Lower lobe of right lung (tissue), 2 donors: ENCODE measurements at regions not wholly inside any gene's neighbourhood (a gene's known extent, or its start where the extent isn't known, plus 50 kb on each side); places are given as distances from the start of the nearest gene placed in this dataset.
A peak's percentile ranks its signal among the peaks of the same experiment; 100 is the strongest.

Experiments used
- ATAC-seq, 2 donors: fragments of 200-7000 bp; cut with Tn5 transposase; one replicate each; pipeline ENCODE4 v1.9.1; 2020 to 2022; ENCODE audit warnings: mild to moderate bottlenecking in 2 of 2, moderate library complexity in 2 of 2
- DNase-seq: peaks from one replicate; pipeline ENCODE4 v3.0.0-alpha.2; 2020
- H3K27ac ChIP-seq: fragments of 200-600 bp; one replicate; pipeline ENCODE4 v1.8.0; 2022
- H3K27me3 ChIP-seq: fragments of 200-600 bp; one replicate; pipeline ENCODE4 v1.8.0; 2022; ENCODE audit warnings: low read depth
- H3K36me3 ChIP-seq: fragments of 200-600 bp; one replicate; pipeline ENCODE4 v1.8.0; 2022; ENCODE audit warnings: mild to moderate bottlenecking
- H3K4me1 ChIP-seq: fragments of 200-600 bp; one replicate; pipeline ENCODE4 v1.8.0; 2022
- H3K4me3 ChIP-seq: fragments of 200-600 bp; one replicate; pipeline ENCODE4 v1.8.0; 2022; ENCODE audit warnings: mild to moderate bottlenecking
- H3K9me3 ChIP-seq: fragments of 200-600 bp; one replicate; pipeline ENCODE4 v1.8.0; 2022
- CTCF ChIP-seq: fragments of 200-600 bp; IDR thresholded peaks from one replicate; pipeline ENCODE4 v1.8.0; 2022; ENCODE audit warnings: antibody characterized with exemption, mild to moderate bottlenecking
- intact Hi-C: fragments of 100-400 bp; cut with DNase I; formaldehyde crosslinking; loops from one replicate; pipeline ENCODE4 v1.11.0; 2022
- donor health status: DM: no; HTN: yes; CAD: no; lungs with severe emphysema.

DNA sequence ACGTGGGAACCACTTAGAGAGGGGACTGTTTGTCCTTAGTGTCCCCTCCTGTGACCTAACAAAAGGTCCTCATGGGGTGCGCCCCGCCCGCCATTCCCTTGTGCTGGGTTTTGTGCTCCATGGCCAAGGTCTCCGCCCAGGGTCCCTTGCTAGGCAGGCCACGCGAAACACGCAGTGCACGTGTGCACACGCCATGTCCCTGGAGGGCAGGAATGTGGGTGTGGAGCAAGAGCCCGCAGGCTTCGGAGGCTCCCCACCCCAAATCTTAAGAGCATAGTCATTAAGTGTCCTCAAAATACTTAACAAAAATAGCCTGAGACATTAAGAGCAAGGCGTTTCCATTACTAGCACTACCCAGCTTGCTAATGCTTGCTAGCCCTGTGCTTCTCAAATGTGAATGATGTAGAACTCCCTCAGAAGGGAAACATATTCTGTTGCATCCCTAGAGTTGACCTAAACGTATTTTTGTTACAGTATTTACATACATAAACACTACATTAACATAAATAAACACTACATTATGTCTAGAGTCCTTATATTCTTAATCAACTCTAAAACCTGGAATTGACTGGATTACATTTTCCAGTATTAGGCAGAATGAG, 117.6 kb upstream of the APCDD1 start:
- peak overlapping the region; percentile 60 for H3K27ac ChIP-seq
- no peak for TF ChIP-seq CTCF
- DNase-seq, result peak; percentile 88
- no peaks in the 10 kb centered on the region for H3K36me3 ChIP-seq
- intact Hi-C loops, result no loop called here
- H3K9me3 ChIP-seq, result no peaks in the 10 kb centered on the region
- H3K4me3 ChIP-seq, result no peak overlapping the region
- ATAC-seq, result peak; percentile 97
- H3K4me1 ChIP-seq, result peaks cover 9% of the 10 kb centered on the region
- no peaks in the 10 kb centered on the region for H3K27me3 ChIP-seq

DNA sequence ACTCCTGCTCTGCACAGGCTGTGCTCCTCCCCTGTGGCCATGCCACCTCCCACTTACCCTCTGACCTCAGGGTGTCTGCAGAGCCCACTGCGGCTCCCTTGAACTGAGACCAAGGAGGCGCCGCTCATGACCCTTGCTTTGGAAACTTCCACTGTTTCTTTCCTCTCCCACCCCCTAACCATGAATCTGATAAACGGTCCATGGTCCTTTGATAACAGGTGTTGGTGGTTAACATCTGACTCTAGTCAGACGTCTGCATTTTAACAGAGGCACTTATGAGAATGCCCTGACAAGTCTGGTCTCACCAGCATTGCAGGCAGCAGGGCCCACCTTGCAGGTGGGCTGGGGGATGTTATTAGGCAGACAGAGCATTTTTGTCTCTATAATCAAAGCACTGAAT, 113.6 kb upstream of the APCDD1 start:
- Histone ChIP-seq H3K9me3 (no peaks in the 10 kb centered on the region), H3K27ac (no peak overlapping the region), H3K27me3 (no peaks in the 10 kb centered on the region), H3K4me1 (peaks cover 9% of the 10 kb centered on the region), H3K36me3 (no peaks in the 10 kb centered on the region), H3K4me3 (no peak overlapping the region)
- no peak for TF ChIP-seq CTCF
- intact Hi-C loops, result no loop called here
- no peak for ATAC-seq
- no peak for DNase-seq

- no peaks in the 10 kb centered on the region for H3K4me1 ChIP-seq
- H3K36me3 ChIP-seq, result no peaks in the 10 kb centered on the region
- intact Hi-C loops, result no loop called here
- H3K27me3 ChIP-seq, result no peaks in the 10 kb centered on the region
- TF ChIP-seq CTCF, result no peak
- H3K27ac ChIP-seq, result no peak overlapping the region
- no peak overlapping the region for H3K4me3 ChIP-seq
- DNase-seq (no peak), ATAC-seq (no peak)
- no peaks in the 10 kb centered on the region for H3K9me3 ChIP-seq
Observed at GRCh38 chr18:10343778-10344177, 110.7 kb upstream of the APCDD1 start.

DNA sequence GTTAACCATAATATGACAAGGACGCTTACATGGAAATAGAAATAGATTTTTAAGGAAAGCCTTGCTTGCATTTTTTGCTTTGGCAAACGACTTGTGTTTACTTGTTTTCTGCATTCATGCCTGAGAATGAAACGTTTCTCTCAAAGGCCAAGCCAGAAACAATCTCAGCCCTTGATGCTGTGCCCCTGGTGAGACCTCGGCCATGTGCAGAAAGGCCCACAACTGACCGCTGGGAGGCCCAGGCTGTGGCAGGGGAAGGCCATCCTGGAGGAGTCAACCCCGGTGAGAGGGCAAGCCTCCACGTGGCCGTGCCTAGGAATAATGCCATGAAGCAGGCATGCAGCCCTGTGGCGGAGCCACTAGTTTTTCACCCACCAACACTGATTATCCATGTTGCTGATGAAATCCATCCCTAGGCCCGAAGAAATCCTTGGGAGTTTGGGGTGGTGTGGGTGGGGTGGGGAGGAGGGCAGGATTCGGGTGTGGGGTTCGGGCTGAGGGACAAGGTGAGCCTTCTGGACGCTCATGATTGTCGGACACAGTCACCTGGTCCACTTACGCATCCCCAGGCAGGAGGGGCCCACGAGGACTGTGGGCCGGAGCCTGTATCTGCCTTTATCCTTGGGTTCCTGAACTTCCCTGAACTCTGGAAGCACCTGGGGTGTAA, 107.6 kb upstream of the APCDD1 start:
- no peak for ATAC-seq
- intact Hi-C loops, result no loop called here

GRCh38 chr18:10349561-10349960, 104.9 kb upstream of the APCDD1 start:
- intact Hi-C loops, result no loop called here

More for the DNA sequence above, 107.6 kb upstream of the APCDD1 start:
- Histone ChIP-seq H3K27me3 (no peaks in the 10 kb centered on the region), H3K27ac (no peak overlapping the region), H3K36me3 (no peaks in the 10 kb centered on the region), H3K9me3 (no peaks in the 10 kb centered on the region), H3K4me1 (no peaks in the 10 kb centered on the region), H3K4me3 (no peak overlapping the region)
- TF ChIP-seq CTCF, result no peak
- no peak for DNase-seq

More at GRCh38 chr18:10349561-10349960, 104.9 kb upstream of the APCDD1 start:
- H3K27me3 ChIP-seq, result no peaks in the 10 kb centered on the region
- H3K4me3 ChIP-seq, result no peak overlapping the region
- H3K4me1 ChIP-seq, result peaks cover 12% of the 10 kb centered on the region
- no peaks in the 10 kb centered on the region for H3K36me3 ChIP-seq
- TF ChIP-seq CTCF, result no peak
- DNase-seq (no peak), ATAC-seq (no peak)
- no peak overlapping the region for H3K27ac ChIP-seq
- no peaks in the 10 kb centered on the region for H3K9me3 ChIP-seq
